Psoas muscle (tissue), 7 donors: ENCODE measurements at regions not wholly inside any gene's neighbourhood (a gene's known extent, or its start where the extent isn't known, plus 50 kb on each side); places are given as distances from the start of the nearest gene placed in this dataset.

Experiments
- ATAC-seq, 4 donors: fragments of 200-7000 bp; cut with Tn5 transposase; one replicate each; pipeline ENCODE4 v1.9.1; 2020; ENCODE audit warnings: moderate library complexity in 3 of 4, mild to moderate bottlenecking in 2 of 4
- DNase-seq, 2 donors: peaks; one replicate each; pipeline ENCODE4 v3.0.0-alpha.2; 2020
- H3K27ac ChIP-seq: fragments of 200-600 bp; one replicate; pipeline ENCODE4 v1.8.0; 2022
- H3K27me3 ChIP-seq, 3 donors: fragments of 200-600 bp in 1 of 3; one replicate each; pipeline versions ENCODE4 v1.6.1 to v1.8.0; 2013 to 2022; ENCODE audit warnings: low read length in 2 of 3, mild to moderate bottlenecking in 2 of 3, moderate library complexity in 1 of 3; ENCODE audit not compliant: insufficient read depth in 3 of 3
- H3K36me3 ChIP-seq, 2 donors: fragments of 200-600 bp in 1 of 2; one replicate each; pipeline versions ENCODE4 v1.6.1 to v1.8.0; 2013 to 2022; ENCODE audit warnings: low read depth in 1 of 2, mild to moderate bottlenecking in 1 of 2, moderate library complexity in 1 of 2; ENCODE audit not compliant: insufficient read depth in 1 of 2
- H3K4me1 ChIP-seq: fragments of 200-600 bp; one replicate; pipeline ENCODE4 v1.8.0; 2022
- H3K4me3 ChIP-seq: fragments of 200-600 bp; one replicate; pipeline ENCODE4 v1.8.0; 2022; ENCODE audit warnings: mild to moderate bottlenecking
- H3K9me3 ChIP-seq: fragments of 200-600 bp; one replicate; pipeline ENCODE4 v1.8.0; 2022
- CTCF ChIP-seq: fragments of 200-600 bp; IDR thresholded peaks from one replicate; pipeline ENCODE4 v1.8.0; 2022; ENCODE audit warnings: antibody characterized with exemption
- WGBS, 3 donors: extraction: QIAGEN DNeasy Blood & Tissue Kit; methylation state at CpG; one replicate each; pipeline versions ENCODE4 v1.1.6 to v1.1.7; 2013; 5-methylcytosine and 5-hydroxymethylcytosine counted together
- intact Hi-C, 2 donors: fragments of 100-400 bp; cut with DNase I; formaldehyde crosslinking; loops; one replicate each; pipeline versions ENCODE4 v1.11.0 to v1.14.2; 2022
- donor health status: healthy with polysubstance abuse.
- donor health status: DM: no; HTN: no; CAD: no; lungs with moderate emphysema.
- donor health status: Bipolar disorder and iron deficiency.
- donor health status: healthy.
- donor health status: DM: yes; HTN: yes; CAD: no.
- donor health status: DM: no; HTN: no; CAD: no.
- donor health status: DM: yes; HTN: yes; CAD: no.

- H3K27me3 ChIP-seq: no peaks in the 10 kb centered on the region
- H3K36me3 ChIP-seq: no peaks in the 10 kb centered on the region
- H3K4me1 ChIP-seq: no peaks in the 10 kb centered on the region
- H3K4me3 ChIP-seq: no peak overlapping the region
- 64 to 72% (median 71%) methylated on average over 7 of the region's 7 CpGs for WGBS, 3 donors
- DNase-seq (no peak), ATAC-seq (no peak)
- no peak overlapping the region for H3K27ac ChIP-seq
- TF ChIP-seq CTCF: no peak
- H3K9me3 ChIP-seq: no peaks in the 10 kb centered on the region
- intact Hi-C loops: loop anchor here in 1 of 2 donors (5.0 kb wide), 1 partner anchor 558 kb away; no protein-coding TSS in a partner anchor
Measured at GRCh38 chr4:154019811-154020210, 230.9 kb upstream of the SFRP2 start.

GRCh38 chr4:154018659-154019058 is 229.8 kb upstream of the SFRP2 start:
- Histone ChIP-seq H3K27ac (no peak overlapping the region), H3K27me3 (no peaks in the 10 kb centered on the region), H3K4me1 (no peaks in the 10 kb centered on the region), H3K9me3 (no peaks in the 10 kb centered on the region), H3K36me3 (no peaks in the 10 kb centered on the region), H3K4me3 (no peak overlapping the region)
- WGBS, 3 donors: 43 to 48% (median 47%) methylated on average over 4 of the region's 4 CpGs
- TF ChIP-seq CTCF: no peak
- no peak for ATAC-seq
- DNase-seq: no peak
- intact Hi-C loops: loop anchor here in 1 of 2 donors (5.0 kb wide), 1 partner anchor 556 kb away; no protein-coding TSS in a partner anchor

- H3K27ac ChIP-seq: no peak overlapping the region
- ATAC-seq: no peak
Measured at GRCh38 chr4:154015578-154015977, 226.7 kb upstream of the SFRP2 start.

GRCh38 chr4:154014407-154015321 is 225.8 kb upstream of the SFRP2 start:
- Histone ChIP-seq H3K27me3 (no peaks in the 10 kb centered on the region), H3K27ac (no peak overlapping the region), H3K9me3 (no peaks in the 10 kb centered on the region), H3K4me1 (no peaks in the 10 kb centered on the region), H3K4me3 (no peak overlapping the region), H3K36me3 (no peaks in the 10 kb centered on the region)
- ATAC-seq (no peak), DNase-seq (no peak)
- 15 to 18% (median 15%) methylated on average over 7 of the region's 7 CpGs for WGBS, 3 donors
- intact Hi-C loops: loop anchor here in 1 of 2 donors (5.0 kb wide), 1 partner anchor 552 kb away; no protein-coding TSS in a partner anchor
- TF ChIP-seq CTCF: no peak

More at GRCh38 chr4:154015578-154015977, 226.7 kb upstream of the SFRP2 start:
- Histone ChIP-seq H3K27me3 (no peaks in the 10 kb centered on the region), H3K36me3 (no peaks in the 10 kb centered on the region), H3K4me1 (no peaks in the 10 kb centered on the region), H3K4me3 (no peak overlapping the region), H3K9me3 (no peaks in the 10 kb centered on the region)
- DNase-seq: no peak
- intact Hi-C loops: loop anchor here in 1 of 2 donors (5.0 kb wide), 1 partner anchor 553 kb away; no protein-coding TSS in a partner anchor
- TF ChIP-seq CTCF: no peak
- WGBS, 3 donors: 31 to 45% (median 45%) methylated on average over 3 of the region's 3 CpGs
